GM18951 (cell line): ENCODE measurements at regions not wholly inside any gene's neighbourhood (a gene's known extent, or its start where the extent isn't known, plus 50 kb on each side); places are given as distances from the start of the nearest gene placed in this dataset.

Experiments
- POLR2A ChIP-seq: IDR thresholded peaks from 4 replicates; pipeline ENCODE4 v1.6.1; 2011; ENCODE audit warnings: mild to moderate bottlenecking; ENCODE audit not compliant: insufficient read length, insufficient read depth; ENCODE audit errors: extremely low read depth
- in situ Hi-C: fragments of 300-500 bp; cut with MboI; formaldehyde crosslinking; loops from one replicate; pipeline ENCODE4 v1.12.0; 2022; ENCODE audit warnings: low sequenced_read_pairs, mixed read lengths, inconsistent platforms; ENCODE audit not compliant: unreplicated experiment

- no peak for TF ChIP-seq POLR2A
- in situ Hi-C loops: no loop called here
Measured at GRCh38 chr1:5348732-5349465, 643.3 kb downstream of the NPHP4 start.

- in situ Hi-C loops: no loop called here
- no peak for TF ChIP-seq POLR2A
Measured at GRCh38 chr1:5347726-5348125, 644.5 kb downstream of the NPHP4 start.

- no peak for TF ChIP-seq POLR2A
- in situ Hi-C loops: no loop called here
Measured at GRCh38 chr1:5345556-5345955, 646.7 kb downstream of the NPHP4 start.

- in situ Hi-C loops: no loop called here
- no peak for TF ChIP-seq POLR2A
Measured at GRCh38 chr1:5343256-5344020, 648.8 kb downstream of the NPHP4 start.

- in situ Hi-C loops: no loop called here
- TF ChIP-seq POLR2A: no peak
Measured at GRCh38 chr1:5342830-5343229, 649.4 kb downstream of the NPHP4 start.

GRCh38 chr1:5342172-5342571 lies 650.1 kb downstream of the NPHP4 start:
- no peak for TF ChIP-seq POLR2A
- in situ Hi-C loops: no loop called here

GRCh38 chr1:5341471-5341870 lies 650.8 kb downstream of the NPHP4 start:
- in situ Hi-C loops: no loop called here

GRCh38 chr1:5340560-5341130 lies 651.6 kb downstream of the NPHP4 start:
- no peak for TF ChIP-seq POLR2A
- in situ Hi-C loops: no loop called here

More at GRCh38 chr1:5341471-5341870, 650.8 kb downstream of the NPHP4 start:
- TF ChIP-seq POLR2A: no peak

- no peak for TF ChIP-seq POLR2A
- in situ Hi-C loops: no loop called here
Measured at GRCh38 chr1:5338466-5338865, 653.8 kb downstream of the NPHP4 start.

GRCh38 chr1:5333291-5333690 lies 658.9 kb downstream of the NPHP4 start:
- in situ Hi-C loops: no loop called here
- no peak for TF ChIP-seq POLR2A

GRCh38 chr1:5331101-5331500 lies 661.1 kb downstream of the NPHP4 start:
- in situ Hi-C loops: no loop called here
- no peak for TF ChIP-seq POLR2A

GRCh38 chr1:5329068-5329739 lies 663.0 kb downstream of the NPHP4 start:
- TF ChIP-seq POLR2A: no peak
- in situ Hi-C loops: no loop called here

GRCh38 chr1:5324883-5325282 lies 667.3 kb downstream of the NPHP4 start:
- no peak for TF ChIP-seq POLR2A
- in situ Hi-C loops: no loop called here
